ENCODE measurements at regions not wholly inside any gene's neighbourhood (a gene's known extent, or its start where the extent isn't known, plus 50 kb on each side); places are given as distances from the start of the nearest gene placed in this dataset.

- TF ChIP-seq POLR2A (IDR thresholded peaks at IDR 0.05) (no peak), CTCF (IDR thresholded peaks at IDR 0.05) (no peak)
Measured at GRCh38 chr2:19559596-19560240, 201.3 kb upstream of the OSR1 start.
